GM18907 (cell line): ENCODE measurements at regions not wholly inside any gene's neighbourhood (a gene's known extent, or its start where the extent isn't known, plus 50 kb on each side); places are given as distances from the start of the nearest gene placed in this dataset.

Experiments
- ATAC-seq: cut with Tn5 transposase; IDR thresholded peaks from one replicate; pipeline ENCODE4 v1.9.1; 2021; ENCODE audit warnings: mild to moderate bottlenecking, moderate library complexity; ENCODE audit not compliant: unreplicated experiment

- no peak for ATAC-seq
Observed at GRCh38 chr11:128407962-128408361, 179.4 kb downstream of the ETS1 start.

GRCh38 chr11:128405714-128406662 lies 181.4 kb downstream of the ETS1 start:
- ATAC-seq, result no peak

GRCh38 chr11:128405112-128405511 lies 182.2 kb downstream of the ETS1 start:
- ATAC-seq, result no peak

- no peak for ATAC-seq
Observed at GRCh38 chr11:128404437-128404836, 182.9 kb downstream of the ETS1 start.

GRCh38 chr11:128400382-128401203 lies 186.8 kb downstream of the ETS1 start:
- ATAC-seq, result no peak

GRCh38 chr11:128399251-128400121 lies 187.9 kb downstream of the ETS1 start:
- ATAC-seq, result peak; percentile 63

GRCh38 chr11:128398517-128399250 lies 188.7 kb downstream of the ETS1 start:
- peak; percentile 20 for ATAC-seq

GRCh38 chr11:128397362-128397761 lies 190.0 kb downstream of the ETS1 start:
- ATAC-seq, result no peak

- ATAC-seq, result no peak
Observed at GRCh38 chr11:128394431-128395089, 192.8 kb downstream of the ETS1 start.

GRCh38 chr11:128392259-128392658 lies 195.1 kb downstream of the ETS1 start:
- ATAC-seq, result no peak

GRCh38 chr11:128391811-128392210 lies 195.5 kb downstream of the ETS1 start:
- no peak for ATAC-seq

GRCh38 chr11:128390246-128390645 lies 197.1 kb downstream of the ETS1 start:
- ATAC-seq, result no peak

GRCh38 chr11:128389461-128389976 lies 197.8 kb downstream of the ETS1 start:
- no peak for ATAC-seq

- ATAC-seq, result no peak
Observed at GRCh38 chr11:128388206-128388815, 199.0 kb downstream of the ETS1 start.

- no peak for ATAC-seq
Observed at GRCh38 chr11:128379587-128380580, 207.5 kb downstream of the ETS1 start.

GRCh38 chr11:128375961-128376360 lies 211.4 kb downstream of the ETS1 start:
- no peak for ATAC-seq

- no peak for ATAC-seq
Observed at GRCh38 chr11:128374026-128374425, 213.3 kb downstream of the ETS1 start.

- no peak for ATAC-seq
Observed at GRCh38 chr11:128372977-128373376, 214.4 kb downstream of the ETS1 start.
